GDM1 (cell line): ENCODE measurements at regions not wholly inside any gene's neighbourhood (a gene's known extent, or its start where the extent isn't known, plus 50 kb on each side); places are given as distances from the start of the nearest gene placed in this dataset.
"Not testable (repeated sequence)": the region's sequence is repeated elsewhere in the genome, so short reads cannot be mapped to it uniquely, and the experiment has no call there.

Experiments used
- DNase-seq: peaks from one replicate; lab custom pipeline; 2025; lab: John Stamatoyannopoulos, UW

DNA sequence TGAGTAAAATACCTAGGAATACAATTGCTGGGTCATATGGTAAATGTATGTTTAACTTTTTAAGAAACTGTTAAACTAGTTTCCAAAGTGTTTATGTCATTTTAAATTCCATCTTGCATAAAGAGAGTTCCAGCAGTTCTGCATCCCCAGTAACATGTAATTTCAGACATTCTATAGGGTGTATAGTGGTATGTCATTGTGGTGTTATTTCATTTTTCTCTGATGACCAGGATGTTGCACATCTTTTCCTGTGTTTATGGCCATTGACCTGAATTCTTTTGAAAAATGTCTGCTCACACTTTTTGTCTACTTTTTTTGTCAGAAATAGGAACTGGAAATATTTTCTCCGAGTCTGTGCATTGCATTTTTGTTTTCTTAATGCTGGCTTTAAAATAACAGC lies 128.9 kb downstream of the TMEM200A start:
- no peak for DNase-seq

GRCh38 chr6:130500693-130501092 lies 134.9 kb downstream of the TMEM200A start:
- DNase-seq = no peak

DNA sequence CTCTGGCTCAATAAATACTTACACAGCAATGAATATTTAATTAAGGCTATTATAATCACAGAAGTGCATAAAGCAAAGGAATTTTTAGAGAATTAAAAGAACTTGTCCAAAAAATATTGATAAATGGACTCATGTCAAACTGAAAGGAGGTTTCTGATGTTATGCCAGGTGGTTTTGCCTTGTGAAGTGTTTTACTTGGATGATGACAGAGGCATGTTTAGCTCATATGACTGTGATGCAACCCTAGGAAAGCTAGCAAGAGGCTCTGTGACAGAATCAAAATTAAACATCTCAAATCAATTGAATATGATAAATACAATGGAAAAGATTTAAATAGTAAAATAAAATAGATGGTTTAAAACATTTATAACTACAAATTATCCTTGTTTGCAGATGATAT lies 137.3 kb downstream of the TMEM200A start:
- DNase-seq = no peak

- no peak for DNase-seq
Measured at GRCh38 chr6:130505808-130506598, 140.2 kb downstream of the TMEM200A start.

DNA sequence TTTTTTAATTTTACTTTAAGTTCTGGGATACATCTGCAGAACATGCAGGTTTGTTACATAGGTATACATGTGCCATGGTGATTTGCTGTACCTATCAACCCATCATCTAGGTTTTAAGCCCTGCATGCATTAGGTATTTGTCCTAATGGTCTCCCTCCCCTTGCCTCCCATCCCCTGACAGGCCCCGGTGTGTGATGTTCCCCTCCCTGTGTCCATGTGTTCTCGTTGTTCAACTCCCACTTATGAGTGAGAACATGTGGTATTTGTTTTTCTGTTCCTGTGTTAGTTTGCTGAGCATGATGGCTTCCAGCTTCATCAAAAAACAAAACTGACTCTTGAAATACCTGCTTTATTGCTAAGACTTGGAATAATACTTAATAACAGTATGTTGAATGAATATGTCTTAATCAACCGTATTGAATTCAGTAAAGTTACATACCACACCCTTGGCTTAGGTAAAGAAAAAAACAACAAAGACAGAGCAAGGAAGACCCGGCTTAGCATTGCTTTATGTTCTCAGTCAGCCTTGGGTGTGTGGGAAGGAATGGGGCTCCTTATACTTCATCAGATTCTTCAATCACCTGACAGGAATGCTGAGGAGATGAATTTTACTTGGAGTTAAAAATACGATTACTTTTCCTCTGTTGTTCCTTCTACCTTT lies 141.3 kb downstream of the TMEM200A start:
- not testable (repeated sequence) for DNase-seq

- DNase-seq = no peak
Measured at GRCh38 chr6:130507666-130508028, 141.8 kb downstream of the TMEM200A start.

DNA sequence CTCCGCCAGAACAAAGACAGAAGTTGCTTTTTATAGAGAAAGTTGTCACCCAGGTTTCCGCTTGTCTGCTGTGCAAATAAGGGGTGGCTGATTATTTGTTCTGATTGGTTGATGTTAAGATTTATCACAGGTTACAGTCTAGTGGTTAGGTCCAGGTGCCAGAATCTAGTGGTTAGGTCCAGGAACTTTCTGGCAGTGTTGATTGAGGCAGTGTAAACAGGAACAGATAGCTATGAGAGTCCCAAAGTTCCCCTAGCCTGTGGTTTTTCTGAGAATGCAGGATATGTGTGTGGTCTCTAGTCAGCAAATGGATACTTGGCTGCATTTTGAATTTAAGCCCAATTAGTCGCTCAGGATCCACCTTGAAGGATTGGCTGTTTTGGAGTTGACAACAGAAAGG lies 148.0 kb downstream of the TMEM200A start:
- peak; percentile 81 for DNase-seq

GRCh38 chr6:130514712-130515111 lies 148.9 kb downstream of the TMEM200A start:
- DNase-seq = no peak

DNA sequence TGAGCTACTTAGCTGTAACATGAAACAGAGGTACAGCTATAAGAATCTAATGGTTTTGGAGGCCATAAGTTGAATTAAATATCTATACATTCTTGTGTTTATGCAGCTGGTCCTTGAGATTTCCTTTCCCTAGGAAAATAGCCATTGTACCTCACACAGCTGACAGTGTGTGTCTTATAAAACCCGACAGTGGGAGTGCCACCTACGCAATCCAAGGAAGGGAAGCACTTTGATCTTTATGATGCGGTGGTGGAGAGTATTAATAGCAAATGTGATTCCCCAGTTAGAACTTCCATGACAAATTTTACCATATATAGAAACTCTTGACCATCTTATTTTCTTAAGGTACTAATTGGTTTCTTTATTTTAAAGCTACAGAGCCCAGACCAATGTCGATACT lies 149.5 kb downstream of the TMEM200A start:
- no peak for DNase-seq

GRCh38 chr6:130516604-130517003 lies 150.8 kb downstream of the TMEM200A start:
- DNase-seq = no peak

DNA sequence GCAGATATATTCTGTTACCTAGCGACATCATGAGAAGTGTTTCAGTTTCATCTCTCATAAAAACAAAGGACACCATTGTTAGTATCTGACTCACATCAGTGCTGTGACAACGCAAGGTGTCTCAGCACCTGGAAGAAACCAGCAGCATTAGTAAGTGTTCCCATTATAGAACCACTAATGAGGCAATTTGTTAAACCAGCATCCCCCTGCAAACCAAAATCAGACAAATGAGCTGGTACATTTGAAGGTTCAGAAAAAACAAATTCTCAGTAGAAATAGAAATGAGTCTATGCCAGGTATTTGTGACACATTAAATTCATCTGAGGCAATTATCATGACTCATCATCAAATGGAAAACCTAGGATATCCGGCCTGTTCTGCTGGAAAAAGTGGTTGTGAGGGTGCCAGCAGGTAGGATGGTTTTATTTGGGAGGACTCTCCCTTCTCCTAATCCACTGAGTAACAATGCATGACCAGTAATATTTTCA lies 151.7 kb downstream of the TMEM200A start:
- no peak for DNase-seq

- no peak for DNase-seq
Measured at GRCh38 chr6:130518588-130518987, 152.8 kb downstream of the TMEM200A start.

DNA sequence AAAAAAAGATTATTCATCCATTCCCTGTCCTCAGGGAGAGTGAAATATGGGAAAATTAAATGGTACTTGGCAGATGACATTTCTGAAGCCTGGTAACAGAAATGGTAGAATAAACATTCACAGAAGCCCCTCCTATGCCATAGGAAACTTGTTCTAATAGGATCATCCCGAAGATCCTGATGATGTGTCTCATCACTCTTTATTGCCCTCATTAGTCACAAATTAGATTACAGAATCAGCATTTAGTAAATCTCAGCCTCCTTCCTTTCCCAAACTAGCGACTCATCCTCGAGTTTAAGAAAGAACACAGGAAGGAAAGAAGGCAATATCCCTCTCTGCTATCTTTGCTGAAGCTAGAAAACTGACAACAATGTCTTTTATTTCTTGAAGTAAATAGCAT lies 154.4 kb downstream of the TMEM200A start:
- DNase-seq = no peak

GRCh38 chr6:130520801-130521200 lies 155.0 kb downstream of the TMEM200A start:
- no peak for DNase-seq

GRCh38 chr6:130524552-130524951 lies 158.7 kb downstream of the TMEM200A start:
- DNase-seq = no peak

DNA sequence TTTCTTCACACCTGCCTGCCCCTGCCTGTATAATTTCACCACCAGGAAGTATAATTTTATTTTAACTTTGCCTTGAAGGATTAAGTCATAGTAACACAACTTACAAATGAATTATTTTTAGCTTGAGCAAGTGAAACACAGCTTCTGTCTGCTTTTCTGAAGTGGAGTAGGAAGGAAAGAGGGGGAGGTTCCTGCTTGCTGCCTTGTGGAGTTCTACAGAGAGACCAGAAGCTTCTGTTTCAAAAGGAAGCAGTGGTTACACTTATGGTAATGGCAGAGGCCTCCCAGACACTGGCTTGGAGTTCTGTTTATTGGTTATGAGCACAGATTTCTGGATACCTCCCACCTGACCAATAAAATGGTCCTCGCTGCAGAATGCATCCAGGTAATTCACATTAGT lies 159.6 kb downstream of the TMEM200A start:
- peak; percentile 63 for DNase-seq

DNA sequence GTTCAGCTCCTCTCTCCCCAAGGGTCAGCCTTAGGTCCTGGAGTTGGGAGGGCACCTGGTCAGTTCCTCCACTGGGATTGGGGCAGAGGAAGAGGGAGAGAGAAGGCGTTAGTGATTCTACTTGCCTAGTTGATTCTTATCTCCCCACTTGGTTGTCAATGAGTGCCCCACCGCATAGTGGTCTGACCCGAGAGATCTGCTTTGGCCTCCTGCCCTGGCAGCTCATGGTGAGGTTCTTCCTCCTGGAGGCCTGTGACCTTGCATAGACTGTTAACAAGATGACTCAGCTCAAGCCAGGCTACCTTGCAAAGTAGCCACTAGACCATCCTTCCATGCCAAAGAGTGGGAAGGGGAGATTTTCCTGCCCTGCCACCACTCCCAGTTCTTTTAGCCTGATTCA lies 160.6 kb downstream of the TMEM200A start:
- no peak for DNase-seq

- no peak for DNase-seq
Measured at GRCh38 chr6:130527173-130527572, 161.4 kb downstream of the TMEM200A start.

- DNase-seq = no peak
Measured at GRCh38 chr6:130529569-130530149, 163.8 kb downstream of the TMEM200A start.

DNA sequence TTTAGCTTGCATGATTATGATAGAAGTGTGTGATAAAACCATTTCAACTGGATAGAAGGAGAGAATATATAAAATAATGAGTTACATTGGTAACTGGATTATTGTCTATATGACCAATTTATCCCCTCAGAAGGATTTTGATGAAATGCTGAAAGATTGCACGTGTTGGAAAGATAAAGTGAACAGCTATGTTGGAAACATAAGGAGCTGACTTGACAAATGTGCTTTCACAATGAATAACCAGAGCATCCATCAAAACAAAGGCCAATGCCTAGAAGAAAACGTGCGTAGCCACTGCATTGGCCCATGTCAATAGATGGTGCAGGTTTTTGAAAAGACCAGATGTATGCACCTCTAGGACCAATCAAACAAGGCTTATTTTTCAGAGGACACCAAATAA lies 168.8 kb downstream of the TMEM200A start:
- DNase-seq = no peak

DNA sequence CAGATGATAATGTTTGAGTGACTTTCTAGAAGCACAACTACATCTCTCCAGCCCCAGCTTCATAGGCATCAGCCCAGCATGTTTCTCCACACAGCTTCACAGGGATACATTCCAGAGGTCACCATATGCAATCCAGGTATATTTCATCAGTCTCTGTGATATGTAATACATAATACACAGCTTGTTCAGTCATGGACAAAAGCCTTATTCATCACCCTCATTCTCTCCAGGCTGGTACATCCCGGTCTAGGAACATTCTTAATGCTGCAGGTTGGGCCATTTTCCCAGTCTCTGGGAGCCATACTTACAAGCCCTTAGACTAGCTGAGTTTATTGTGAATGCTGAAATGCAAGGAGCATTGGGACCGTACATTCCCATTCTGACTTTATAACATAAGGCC lies 169.4 kb downstream of the TMEM200A start:
- no peak for DNase-seq

DNA sequence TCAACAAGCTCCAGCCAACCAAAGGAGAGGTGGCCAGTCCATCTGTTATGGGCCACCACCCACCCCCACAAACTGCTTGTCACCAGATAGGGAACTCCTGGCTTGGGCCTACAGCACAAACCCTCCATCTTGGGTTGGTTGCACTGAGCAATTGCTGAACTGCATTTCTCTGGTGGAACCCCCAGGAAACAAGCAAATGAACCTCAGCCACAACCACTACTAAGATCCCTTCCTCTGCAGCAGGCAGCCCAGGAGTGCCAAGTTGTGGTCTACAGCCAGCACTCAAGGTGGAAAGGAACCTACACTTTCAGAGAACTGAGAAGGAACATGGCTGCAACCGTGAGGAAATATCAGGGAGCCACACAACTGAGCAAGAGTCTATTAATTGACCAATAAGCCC lies 171.6 kb downstream of the TMEM200A start:
- DNase-seq = no peak

- no peak for DNase-seq
Measured at GRCh38 chr6:130547723-130548122, 181.9 kb downstream of the TMEM200A start.
